ENCODE measurements at regions not wholly inside any gene's neighbourhood (a gene's known extent, or its start where the extent isn't known, plus 50 kb on each side); places are given as distances from the start of the nearest gene placed in this dataset.
"Not testable (repeated sequence)": the region's sequence is repeated elsewhere in the genome, so short reads cannot be mapped to it uniquely, and the experiment has no call there.

DNA sequence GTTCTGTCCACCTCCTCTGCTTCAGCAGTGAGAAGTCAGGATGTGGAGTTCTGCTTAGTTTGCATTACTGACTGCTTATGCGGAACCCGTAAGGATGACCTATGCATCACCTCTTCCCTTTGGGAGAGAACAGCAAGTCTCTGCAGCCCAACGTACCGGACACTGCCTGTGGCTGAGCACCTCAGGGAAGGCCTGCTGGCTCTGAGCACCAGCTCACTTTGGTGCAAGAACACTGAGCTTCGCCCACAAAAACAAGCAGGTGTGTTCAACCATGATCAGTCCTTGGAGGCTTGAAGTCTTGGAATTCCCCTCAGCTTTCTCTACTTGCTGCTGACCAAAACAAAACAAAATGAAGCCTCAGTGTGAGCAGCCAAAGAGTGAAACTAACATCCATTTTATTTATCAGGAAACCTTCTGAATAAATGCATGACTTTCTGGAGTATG is 52.7 kb upstream of the NCK2 start:
- DNase-seq: no peak

DNA sequence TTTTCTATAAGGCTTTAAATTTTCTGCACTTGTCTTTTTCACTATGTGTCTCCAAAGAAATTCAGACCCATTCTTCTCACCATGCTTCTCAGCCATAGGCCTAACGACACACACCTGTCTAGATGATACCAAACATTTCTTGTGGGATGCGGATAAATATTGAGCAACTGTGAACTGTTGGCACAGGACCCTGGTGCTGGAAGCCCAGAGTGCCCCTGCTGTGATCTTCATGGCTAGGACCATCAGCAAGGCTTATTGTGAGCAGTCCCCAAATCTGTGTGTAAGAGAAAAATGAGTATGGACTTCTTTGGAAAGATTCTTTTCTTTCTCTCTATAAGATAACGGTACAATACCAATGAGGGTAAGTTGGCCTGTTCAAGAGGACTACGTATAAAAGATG is 54.1 kb upstream of the NCK2 start:
- DNase-seq: no peak

DNA sequence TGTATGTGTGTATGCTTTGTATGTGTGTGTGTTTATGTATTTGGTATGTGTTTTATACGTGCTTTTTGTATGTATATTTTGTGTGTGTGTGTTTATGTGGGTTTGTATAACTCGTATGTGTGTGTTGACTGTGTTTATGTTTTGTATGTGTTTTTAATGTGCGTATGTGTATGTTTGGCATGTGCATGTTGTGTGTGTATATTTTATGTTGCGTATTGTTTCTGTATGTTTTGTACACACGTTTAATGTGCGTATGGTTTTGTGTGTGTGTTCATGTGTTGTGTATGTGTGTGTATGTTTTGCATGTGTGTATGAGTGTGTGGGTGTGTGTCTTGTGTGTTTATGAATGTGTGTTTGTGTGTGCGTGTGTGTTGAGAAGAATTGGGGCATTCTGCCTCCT is 55.2 kb upstream of the NCK2 start:
- no peak for DNase-seq

DNA sequence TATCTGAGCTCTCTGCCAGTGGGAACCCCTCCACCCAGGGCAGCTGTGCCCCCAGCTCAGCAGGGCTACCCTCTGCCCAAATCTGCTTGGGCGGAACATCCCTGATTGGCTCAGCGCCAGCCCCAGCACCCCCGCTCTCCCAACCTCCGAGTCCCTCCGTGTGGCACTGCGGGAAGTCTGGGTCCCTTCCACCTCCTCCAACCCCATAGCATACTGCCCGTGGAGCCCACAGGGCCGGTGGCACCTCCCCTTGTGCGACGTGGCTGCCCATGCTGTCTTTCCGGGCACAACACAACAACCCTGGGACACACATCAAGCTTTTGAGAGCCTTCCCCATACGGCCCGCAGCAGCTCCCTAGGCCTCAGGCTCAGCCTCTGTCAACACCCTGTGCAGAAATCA is 55.8 kb upstream of the NCK2 start:
- DNase-seq: no peak

DNA sequence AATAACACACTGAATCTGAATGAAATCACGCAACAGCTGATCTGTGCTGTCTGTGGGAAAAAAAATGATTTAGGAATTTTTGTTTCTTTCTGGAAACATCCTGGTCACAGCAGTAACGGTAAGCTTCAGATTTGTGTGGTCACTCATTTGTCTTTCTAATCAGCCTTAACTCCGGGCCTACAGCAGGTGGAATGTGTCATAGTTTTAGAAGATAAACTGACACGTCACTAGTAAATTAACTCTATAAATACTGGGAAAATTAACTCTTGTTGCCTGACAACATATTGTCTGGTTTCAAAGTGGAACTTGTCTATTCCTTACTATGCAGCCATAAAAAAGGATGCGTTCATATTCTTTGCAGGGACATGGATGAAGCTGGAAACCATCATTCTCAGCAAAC is 58.1 kb upstream of the NCK2 start:
- no peak for DNase-seq

DNA sequence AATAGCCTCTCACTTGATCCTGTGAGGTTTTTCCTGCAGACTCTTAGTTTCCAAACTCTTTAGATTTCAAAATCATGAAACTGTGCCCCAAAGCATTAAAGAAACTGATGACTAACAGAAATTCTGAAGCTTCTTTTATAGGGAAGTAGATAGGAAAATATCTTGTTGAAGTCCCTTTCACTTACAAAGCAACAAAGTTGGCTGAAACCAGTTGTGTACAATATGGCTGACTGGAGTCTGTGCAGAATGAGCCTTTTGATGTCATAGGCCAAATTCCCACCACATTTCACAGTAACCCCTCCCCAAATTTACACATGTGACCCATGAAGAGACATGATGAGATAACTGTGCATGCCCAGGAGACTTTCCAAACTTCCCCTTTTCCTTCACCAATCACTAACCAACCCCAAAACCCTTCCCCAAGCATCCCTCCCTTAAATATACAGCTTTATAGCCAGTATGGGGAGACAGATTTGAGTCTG is 61.7 kb upstream of the NCK2 start:
- no peak for DNase-seq

DNA sequence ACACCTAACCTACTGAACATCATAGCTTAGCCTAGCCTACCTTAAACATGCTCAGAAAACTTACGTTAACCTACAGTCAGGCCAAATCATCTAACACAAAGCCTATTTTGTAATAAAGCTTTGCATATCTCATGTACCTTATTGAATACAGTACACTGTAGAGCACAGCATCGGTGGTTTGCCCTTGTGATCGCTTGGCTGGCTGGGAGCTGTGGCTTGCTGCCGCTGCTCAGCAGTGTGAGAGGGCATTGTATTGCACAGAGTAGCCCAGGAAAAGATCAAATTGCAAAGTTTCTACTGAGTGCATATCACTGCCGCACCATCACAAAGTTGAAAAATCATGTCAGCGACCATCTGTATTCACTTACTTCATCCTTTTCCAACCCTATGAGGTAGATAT is 62.3 kb upstream of the NCK2 start:
- no peak for DNase-seq

DNA sequence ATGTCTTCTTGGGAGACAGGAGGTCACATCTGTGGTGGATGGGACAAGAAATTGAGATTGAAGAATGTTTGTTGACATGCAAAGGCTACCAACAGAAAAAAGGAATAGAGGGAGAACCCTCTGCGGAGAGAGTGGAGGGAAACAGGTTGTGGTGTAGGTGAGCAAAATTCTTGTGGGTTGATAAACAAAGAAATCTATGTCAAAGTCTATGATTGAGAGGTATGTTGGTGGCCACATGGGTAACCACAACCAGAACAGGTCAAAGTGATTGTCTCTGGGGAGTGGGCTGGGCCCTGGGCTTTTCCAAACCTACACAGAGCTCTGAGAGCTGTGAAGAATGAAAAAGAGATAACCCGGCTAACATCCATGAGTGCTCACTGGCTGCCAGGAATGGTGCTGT is 62.8 kb upstream of the NCK2 start:
- DNase-seq: no peak

DNA sequence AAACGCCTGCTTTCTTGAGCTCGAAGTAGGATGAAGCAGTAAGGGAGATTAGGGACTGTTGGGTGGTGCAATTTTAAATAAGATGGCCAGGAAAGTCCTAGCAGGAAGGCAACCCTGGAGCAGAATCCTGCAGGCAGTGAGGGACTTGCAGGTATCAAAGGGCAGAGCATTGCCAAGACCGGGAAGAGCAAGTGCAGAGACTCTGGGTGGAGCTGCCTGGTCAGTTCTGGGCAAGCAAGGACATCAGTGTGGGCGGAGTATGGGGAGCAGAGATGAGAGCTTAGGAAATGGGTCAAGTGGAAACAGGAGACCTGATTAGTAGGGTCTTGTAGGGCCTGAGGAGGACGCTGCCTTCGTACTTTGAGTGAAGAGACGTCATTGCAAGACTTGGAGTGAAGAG is 64.4 kb upstream of the NCK2 start:
- no peak for DNase-seq

DNA sequence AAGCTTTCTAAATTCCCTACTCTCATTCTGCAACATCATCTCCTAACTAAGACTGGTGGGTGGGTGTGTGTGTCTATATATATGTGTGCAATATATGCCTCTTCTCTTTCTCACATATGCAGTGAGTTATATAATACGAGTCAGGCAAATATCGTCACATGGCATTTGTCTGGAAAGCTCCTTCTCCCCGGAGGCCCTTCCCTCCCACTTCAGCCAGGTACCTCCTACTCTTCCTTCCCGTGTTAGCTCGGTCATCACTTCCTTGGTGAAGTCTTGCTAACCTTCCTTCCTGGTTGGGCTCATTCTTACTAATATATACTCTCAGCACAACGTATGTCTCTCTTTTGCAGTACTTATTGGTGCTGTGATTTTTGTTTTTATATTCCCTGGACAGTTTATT is 66.4 kb upstream of the NCK2 start:
- peak; percentile 10 for DNase-seq

DNA sequence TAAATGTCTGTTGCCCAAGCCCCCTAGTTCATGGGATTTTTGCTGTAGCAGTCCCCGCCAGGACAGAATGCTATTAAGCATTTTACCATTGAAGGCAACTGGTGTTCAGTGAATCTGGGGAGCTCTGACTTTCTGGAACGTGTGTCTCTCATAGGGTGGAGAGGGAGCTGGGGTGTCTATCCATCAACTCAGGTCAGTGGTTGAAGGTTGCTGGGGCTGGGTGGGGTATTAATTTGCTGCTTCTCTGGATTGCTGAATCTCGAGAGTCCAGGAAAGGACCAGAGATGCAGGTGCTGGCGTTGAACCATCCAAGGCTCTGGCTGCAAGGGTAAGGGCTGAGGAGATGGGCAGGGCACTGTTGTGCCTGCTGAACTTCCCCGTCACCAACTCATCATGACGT is 66.8 kb upstream of the NCK2 start:
- no peak for DNase-seq

DNA sequence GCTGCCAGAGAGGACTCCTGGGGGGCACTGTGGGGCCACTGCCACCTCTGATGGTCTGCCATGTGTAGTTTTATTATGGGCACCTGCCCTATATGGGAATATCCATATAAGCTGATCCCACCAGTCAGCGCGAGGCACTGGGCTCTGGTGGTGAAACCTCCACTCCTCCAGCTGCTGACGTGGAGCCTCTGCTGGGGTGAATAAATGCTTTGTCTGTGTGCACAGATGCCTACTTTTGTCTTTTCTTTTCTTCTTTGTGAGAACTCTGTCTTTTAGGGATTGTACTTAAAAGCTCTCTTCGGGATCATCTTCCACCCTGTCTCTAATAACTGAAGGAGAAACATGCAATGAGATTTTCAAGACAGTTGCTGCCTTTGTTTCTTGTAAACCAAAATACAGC is 68.9 kb upstream of the NCK2 start:
- DNase-seq: no peak

DNA sequence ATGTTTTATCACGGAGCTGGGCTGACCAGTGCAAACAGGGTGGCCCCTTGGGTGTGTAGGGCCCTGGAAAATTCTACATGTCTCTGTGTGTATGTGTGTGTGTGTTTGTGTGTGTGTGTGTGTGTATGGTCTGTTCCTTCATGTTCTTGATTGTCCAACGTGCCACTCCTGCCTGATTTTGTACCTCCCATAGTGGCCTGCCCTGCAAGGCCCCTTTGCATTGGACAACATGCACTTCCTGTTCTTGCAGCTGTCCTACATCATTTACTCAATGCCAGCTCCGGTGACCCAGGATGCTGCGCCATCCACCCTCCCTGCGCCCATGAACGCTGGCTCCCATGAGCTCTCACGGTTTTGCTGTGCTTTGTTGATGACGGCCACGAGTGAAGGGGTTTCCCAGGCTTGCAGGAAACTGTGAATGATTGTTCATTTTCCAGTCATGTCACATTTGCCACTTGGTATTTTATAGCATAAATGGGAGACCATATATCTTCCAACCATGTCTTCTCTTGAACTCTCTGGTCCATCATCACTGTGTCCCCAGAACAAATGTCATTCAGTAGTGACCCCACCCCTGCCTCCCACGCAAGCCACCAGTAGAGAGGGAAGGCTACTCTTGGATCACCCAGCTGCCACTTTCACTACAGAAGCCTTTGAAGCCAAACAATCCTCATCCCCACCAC is 69.7 kb upstream of the NCK2 start:
- DNase-seq: no peak

DNA sequence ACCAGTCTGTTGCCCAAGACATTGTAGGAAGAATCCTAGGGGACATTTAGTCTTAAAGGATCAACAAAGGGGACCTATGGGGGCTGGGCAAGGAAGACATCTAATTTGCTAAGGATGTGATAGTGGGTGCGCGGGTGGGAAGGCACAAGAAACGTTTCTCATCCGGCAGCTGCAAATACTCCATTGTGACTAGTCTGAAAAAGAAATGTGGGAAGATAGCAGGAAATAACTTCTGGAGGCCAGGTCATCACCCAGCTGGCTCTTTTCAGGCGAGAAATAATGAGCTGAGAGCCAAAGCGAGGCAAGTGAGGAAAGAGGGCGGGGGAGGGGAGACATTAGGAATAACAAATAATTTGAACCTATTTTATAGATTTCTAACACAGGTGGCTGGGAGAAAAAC is 70.3 kb upstream of the NCK2 start:
- DNase-seq: no peak

DNA sequence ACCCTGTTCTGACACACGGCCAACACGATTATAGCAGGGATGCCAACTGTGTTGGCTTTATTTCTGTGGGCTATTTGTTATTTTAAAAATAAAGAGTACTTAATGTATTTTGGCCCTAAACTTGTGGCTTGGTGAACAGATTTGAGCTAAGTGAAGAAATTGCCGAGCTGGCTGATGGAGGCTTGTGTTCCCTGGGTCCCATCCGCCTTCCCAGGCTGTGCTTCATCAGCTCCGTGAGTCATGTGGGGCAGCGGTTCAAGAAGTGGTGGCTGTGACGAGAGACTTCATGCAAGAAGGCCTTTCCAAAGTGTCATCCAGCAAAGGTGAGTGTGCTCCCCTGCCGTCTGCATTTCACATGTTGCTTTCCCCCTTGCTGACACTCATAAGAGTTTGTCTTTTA is 73.6 kb upstream of the NCK2 start:
- DNase-seq: no peak

DNA sequence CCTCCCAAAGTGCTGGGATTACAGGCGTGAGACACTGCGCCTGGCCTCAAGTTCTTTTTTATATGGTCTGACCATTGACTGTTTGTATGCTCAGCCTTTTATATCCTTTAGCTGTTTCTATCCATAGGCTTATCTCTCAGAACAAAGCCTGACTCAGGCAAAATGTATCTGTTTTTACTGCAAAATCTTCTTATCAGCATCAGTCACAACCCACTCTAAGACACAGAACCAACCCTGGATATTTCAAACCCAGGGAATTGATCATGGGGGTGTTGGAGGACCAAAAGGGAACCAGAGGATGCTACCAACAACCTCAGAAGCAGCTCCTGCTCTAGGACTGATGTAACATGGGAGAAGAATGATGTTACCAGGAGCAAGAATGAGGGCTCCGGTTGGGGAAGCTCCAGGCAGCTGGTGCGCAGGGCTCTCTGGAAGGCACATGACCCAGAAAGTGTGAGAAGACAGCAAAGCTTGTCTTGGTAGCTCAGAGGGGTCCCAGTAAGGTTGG is 75.3 kb upstream of the NCK2 start:
- no peak for DNase-seq

DNA sequence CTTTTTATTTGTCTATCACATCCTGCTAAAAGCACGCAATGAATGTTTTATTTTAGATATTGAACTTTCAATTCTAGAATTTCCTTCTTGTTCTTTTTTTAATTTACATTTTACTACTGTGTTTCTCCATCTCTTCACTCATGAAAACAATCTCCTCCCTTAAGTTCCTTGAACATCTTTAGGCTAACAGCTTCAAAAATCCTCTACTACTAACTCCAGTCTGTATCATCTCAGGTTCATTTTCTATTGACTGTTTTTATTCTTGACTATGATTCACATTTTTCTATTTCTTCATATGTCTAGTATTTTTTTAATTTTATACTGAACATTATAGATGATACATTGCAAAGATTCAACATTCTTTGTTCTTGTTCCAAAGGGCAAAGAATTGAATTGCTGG is 79.2 kb upstream of the NCK2 start:
- no peak for DNase-seq

DNA sequence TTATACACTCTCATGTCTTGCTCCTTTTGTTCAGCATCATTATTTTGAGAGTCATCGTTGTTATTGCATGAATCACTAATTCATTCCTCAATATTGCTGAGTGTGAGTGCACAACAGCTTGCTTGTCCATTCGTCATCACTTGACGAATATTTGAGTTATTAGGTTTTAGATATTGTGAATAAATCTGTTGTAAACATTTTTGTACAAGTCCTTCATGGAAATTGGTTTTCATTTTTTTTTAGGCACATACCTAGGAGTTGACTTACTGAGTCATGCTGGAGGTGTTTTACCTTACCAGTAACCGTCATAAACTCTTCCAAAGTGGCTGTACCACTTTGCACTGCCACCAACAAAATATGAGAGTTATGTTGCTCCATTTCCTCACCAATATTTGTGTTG is 84.2 kb upstream of the NCK2 start:
- DNase-seq: no peak

DNA sequence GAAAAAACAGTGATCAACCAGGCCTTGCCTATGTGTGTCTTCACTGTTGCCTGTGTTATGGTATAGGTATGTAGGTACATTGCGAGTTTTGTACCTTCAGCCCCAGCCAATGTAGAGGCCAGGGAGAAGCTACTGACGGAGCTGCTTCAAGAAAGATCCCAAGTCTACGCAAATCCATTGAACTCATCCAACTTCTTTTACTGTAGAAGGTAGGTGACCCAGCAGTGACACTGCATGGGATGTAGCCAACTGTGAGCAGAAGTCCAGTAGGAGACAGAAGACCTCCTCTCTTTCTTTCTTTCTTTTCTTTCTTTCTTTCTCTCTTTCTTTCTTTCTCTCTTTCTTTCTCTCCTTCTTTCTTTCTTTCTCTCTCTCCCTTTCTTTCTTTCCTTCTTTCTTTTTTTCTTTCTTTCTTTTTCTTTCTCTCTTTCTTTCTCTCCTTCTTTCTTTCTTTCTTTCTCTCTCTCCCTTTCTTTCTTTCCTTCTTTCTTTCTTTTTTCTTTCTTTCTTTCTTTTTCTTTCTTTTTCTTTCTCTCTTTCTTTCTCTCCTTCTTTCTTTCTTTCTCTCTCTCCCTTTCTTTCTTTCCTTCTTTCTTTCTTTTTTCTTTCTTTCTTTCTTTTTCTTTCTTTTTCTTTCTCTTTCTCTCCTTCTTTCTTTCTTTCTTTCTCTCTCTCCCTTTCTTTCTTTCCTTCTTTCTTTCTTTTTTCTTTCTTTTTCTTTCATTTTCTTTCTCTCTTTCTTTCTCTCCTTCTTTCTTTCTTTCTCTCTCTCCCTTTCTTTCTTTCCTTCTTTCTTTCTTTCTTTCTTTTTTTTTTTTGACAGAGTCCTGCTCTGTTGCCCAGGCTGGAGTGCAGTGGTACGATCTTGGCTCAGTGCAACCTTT is 88.7 kb upstream of the NCK2 start:
- DNase-seq: not testable (repeated sequence)

DNA sequence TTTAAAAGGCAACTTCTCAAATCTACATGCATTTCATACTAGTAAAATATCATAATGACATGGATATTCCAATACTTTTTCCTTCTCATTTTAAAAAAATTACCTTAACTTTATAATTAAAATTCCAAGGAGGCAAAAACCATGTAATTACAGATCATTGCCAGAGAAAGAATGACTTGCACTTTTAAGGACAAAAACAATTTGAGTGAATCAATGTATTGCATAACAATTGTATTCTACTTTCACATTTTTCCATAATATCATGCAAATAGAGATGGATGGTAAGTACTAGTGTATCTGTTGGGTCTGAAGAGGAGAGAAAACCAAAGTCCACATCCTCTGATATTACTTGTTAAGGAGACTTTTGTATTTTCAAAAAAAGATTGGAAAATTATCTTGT is 89.5 kb upstream of the NCK2 start:
- no peak for DNase-seq

DNA sequence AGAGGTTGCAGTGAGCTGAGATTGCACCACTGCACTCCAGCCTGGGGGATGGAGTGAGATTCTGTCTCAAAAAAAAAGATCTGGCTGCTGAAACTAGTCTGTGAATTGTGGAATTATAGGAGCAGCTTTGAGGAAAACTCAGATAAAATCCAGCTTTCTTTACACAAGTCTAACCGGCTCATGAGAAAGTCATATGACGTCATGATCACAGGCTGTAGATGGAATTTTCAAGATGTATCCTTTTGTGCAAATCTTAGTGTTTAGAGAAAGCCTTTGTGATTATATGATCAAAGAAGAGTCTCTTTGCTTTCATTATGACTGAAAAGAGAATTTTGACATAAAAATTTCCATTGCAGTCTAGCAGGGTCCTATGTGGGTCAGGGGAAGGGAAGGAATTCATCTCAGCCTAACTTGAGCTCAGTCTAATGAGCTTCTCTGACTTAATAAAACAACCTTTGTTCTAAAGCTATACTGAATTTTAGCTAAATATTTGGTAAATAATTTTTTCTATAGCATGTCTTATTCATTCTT is 90.2 kb upstream of the NCK2 start:
- DNase-seq: no peak

DNA sequence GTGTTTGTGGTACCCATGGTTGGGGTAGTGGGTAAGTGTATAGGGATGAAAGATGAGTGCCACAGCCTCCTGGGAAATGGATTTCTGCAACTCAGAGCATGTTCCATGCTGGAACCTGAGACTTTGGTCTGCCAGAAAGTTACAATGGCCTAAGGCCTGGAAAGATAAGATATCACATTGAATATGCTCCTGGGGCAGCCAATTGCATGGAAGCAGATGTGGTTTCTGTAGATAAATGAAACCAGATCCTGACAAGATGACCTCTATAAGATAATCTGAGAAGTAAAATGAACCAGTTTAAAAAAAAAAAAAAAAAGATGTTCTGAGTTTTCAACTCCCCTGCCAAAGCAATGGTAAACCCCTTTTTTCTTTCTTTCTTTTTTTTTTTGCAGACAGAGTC is 91.4 kb upstream of the NCK2 start:
- DNase-seq: no peak

DNA sequence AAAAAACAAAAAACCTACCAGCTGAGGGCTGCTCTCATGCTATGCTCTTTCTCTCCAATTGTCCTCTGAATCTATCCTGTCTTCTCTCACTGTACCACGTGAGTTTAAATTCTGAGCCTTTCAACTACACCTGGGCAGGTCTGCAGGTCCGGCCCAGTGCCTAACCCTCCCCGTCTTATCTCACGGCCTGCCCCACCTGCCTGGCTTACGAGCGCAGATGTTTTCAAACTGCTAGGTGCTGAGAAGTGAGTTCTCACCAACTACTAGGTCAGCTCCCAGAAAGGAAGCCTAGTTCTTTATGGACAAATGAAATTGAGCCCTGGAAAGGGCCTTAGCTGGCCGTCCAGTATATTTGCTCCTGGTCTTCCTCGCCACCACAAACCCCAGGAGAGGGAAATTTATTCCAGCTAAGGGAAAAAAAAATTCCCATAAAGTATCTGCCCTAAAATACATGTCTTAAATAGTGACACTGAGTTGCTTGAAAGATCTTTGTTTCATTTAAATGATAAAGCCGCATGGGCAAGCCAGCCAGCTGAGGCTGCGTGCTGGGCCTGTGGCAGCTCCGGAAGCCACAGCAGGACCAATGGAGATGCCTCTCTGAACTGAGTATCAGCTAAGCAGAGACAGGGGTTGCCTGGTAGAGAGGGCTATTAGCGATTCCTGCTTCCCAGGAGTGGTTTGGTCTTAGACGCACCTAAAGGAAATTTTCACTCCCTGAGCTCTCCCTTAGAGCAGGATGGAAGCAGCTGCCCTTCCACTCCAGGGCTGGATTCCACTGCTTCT is 92.5 kb upstream of the NCK2 start:
- DNase-seq: no peak

Measured in NCI-H226 (cell line).